Esophagus squamous epithelium (tissue), 4 donors: ENCODE measurements at regions not wholly inside any gene's neighbourhood (a gene's known extent, or its start where the extent isn't known, plus 50 kb on each side); places are given as distances from the start of the nearest gene placed in this dataset.

Experiments
- POLR2A ChIP-seq, 4 donors: fragments of 450-650 bp; IDR thresholded peaks; one replicate each; pipeline ENCODE4 v1.6.1; 2017; ENCODE audit warnings: antibody characterized with exemption in 4 of 4, mild to moderate bottlenecking in 4 of 4, moderate library complexity in 3 of 4
- TF ChIP-seq, protein P1 (sequence below), 6 experiments: fragments of 450-650 bp in 4 of 6; fragments of 200-600 bp in 2 of 6; sonication (generic) in 2 of 6; IDR thresholded peaks; one replicate each; pipeline ENCODE4 v1.5.1; 2016 to 2019; ENCODE audit warnings: antibody characterized with exemption in 6 of 6, mild to moderate bottlenecking in 4 of 6, moderate library complexity in 4 of 6

DNA sequence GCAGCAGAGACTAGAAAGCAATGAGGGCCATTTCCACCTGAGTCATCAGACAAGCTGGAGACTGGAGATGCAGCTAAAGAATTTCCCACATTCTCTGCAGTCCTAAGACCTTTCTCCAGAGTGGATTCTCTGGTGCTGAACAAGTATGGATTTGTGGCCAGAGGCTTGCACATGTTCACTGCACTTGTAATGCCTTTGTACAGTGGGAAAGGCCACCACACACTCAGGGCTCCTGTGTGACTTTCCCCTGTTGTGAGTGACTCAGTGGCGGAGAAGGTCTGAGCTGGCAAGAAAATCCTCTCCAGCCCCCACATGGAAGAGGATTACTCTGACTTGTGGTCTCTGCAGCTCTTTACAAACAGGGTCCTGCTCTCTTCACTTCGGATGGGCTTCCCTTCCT lies 192.3 kb downstream of the C6orf118 start:
- TF ChIP-seq, protein P1, sequence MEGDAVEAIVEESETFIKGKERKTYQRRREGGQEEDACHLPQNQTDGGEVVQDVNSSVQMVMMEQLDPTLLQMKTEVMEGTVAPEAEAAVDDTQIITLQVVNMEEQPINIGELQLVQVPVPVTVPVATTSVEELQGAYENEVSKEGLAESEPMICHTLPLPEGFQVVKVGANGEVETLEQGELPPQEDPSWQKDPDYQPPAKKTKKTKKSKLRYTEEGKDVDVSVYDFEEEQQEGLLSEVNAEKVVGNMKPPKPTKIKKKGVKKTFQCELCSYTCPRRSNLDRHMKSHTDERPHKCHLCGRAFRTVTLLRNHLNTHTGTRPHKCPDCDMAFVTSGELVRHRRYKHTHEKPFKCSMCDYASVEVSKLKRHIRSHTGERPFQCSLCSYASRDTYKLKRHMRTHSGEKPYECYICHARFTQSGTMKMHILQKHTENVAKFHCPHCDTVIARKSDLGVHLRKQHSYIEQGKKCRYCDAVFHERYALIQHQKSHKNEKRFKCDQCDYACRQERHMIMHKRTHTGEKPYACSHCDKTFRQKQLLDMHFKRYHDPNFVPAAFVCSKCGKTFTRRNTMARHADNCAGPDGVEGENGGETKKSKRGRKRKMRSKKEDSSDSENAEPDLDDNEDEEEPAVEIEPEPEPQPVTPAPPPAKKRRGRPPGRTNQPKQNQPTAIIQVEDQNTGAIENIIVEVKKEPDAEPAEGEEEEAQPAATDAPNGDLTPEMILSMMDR (IDR thresholded peaks at IDR 0.05), result no peak
- no peak for TF ChIP-seq POLR2A (IDR thresholded peaks at IDR 0.05)
